NCI-H2227 (cell line): ENCODE measurements at regions not wholly inside any gene's neighbourhood (a gene's known extent, or its start where the extent isn't known, plus 50 kb on each side); places are given as distances from the start of the nearest gene placed in this dataset.

ENCODE experiments used
- DNase-seq: peaks from one replicate; lab custom pipeline; 2025; ENCODE audit not compliant: unreplicated experiment; lab: John Stamatoyannopoulos, UW

GRCh38 chr5:8376478-8376877 is 507.5 kb downstream of the MTRR start:
- DNase-seq: no peak

GRCh38 chr5:8381972-8382371 is 513.0 kb downstream of the MTRR start:
- DNase-seq: no peak

- DNase-seq: no peak
Observed at GRCh38 chr5:8382456-8382855, 513.5 kb downstream of the MTRR start.

GRCh38 chr5:8383616-8384015 is 514.7 kb downstream of the MTRR start:
- no peak for DNase-seq

- no peak for DNase-seq
Observed at GRCh38 chr5:8386719-8387288, 517.9 kb downstream of the MTRR start.

GRCh38 chr5:8391911-8392310 is 523.0 kb downstream of the MTRR start:
- no peak for DNase-seq

- DNase-seq: no peak
Observed at GRCh38 chr5:8393240-8393639, 524.3 kb downstream of the MTRR start.

- no peak for DNase-seq
Observed at GRCh38 chr5:8394965-8395364, 526.0 kb downstream of the MTRR start.

GRCh38 chr5:8396246-8396645 is 527.3 kb downstream of the MTRR start:
- DNase-seq: no peak

GRCh38 chr5:8396756-8397155 is 527.8 kb downstream of the MTRR start:
- no peak for DNase-seq

- no peak for DNase-seq
Observed at GRCh38 chr5:8399471-8399870, 530.5 kb downstream of the MTRR start.

GRCh38 chr5:8408258-8408657 is 539.3 kb downstream of the MTRR start:
- DNase-seq: no peak

- DNase-seq: no peak
Observed at GRCh38 chr5:8410618-8411017, 541.7 kb downstream of the MTRR start.

- no peak for DNase-seq
Observed at GRCh38 chr5:8413975-8414374, 545.0 kb downstream of the MTRR start.

- no peak for DNase-seq
Observed at GRCh38 chr5:8417316-8418048, 548.5 kb downstream of the MTRR start.

- DNase-seq: no peak
Observed at GRCh38 chr5:8418049-8418426, 549.1 kb downstream of the MTRR start.

- DNase-seq: no peak
Observed at GRCh38 chr5:8429778-8430758, 561.1 kb downstream of the MTRR start.

- DNase-seq: no peak
Observed at GRCh38 chr5:8434501-8434900, 565.6 kb downstream of the MTRR start.

- DNase-seq: no peak
Observed at GRCh38 chr5:8436924-8437323, 568.0 kb downstream of the MTRR start.

GRCh38 chr5:8445139-8445538 is 576.2 kb downstream of the MTRR start:
- DNase-seq: no peak

- no peak for DNase-seq
Observed at GRCh38 chr5:8446179-8446578, 577.2 kb downstream of the MTRR start.

- DNase-seq: no peak
Observed at GRCh38 chr5:8456846-8457186, 587.9 kb downstream of the MTRR start.
